Fibroblast of mammary gland (primary cell): ENCODE measurements at regions not wholly inside any gene's neighbourhood (a gene's known extent, or its start where the extent isn't known, plus 50 kb on each side); places are given as distances from the start of the nearest gene placed in this dataset.

ENCODE experiments used
- DNase-seq: peaks from one replicate; pipeline ENCODE4 v3.0.0-alpha.2; 2010; ENCODE audit warnings: low read depth
- H3K4me3 ChIP-seq: 2 replicates; pipeline ENCODE4 v1.5.1; 2011; ENCODE audit warnings: low read depth, mild to moderate bottlenecking, low read length, moderate library complexity; ENCODE audit not compliant: control insufficient read depth
- CTCF ChIP-seq: conservative IDR thresholded peaks from 2 replicates; pipeline ENCODE4 v1.5.1; 2011; ENCODE audit warnings: low read depth, low read length, inconsistent platforms; ENCODE audit not compliant: control insufficient read depth, insufficient read depth

DNA sequence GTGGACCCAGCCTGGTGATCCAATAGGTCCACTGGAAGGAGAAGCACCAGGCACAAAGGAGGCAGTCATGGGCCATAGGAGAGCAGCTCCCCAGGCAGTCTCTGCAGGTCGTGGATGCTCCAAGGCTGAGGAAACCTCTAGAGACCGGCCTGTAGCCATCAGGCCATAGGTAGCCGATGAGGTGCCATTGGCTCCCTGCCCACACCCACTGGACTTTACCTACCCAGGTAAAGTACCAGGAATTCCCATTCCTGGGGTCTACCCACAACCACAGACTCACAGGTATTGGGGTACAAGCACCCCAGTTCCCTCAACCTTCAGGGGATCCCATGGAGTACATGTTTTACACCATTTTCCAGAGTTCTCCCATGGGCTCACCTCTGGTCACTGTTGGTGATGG is 188.0 kb upstream of the TCERG1L start:
- no peak for TF ChIP-seq CTCF

GRCh38 chr10:131500181-131500580 is 188.7 kb upstream of the TCERG1L start:
- TF ChIP-seq CTCF = no peak
- no peak for DNase-seq
- no peak overlapping the region for H3K4me3 ChIP-seq

More for the DNA sequence above, 188.0 kb upstream of the TCERG1L start:
- DNase-seq = no peak
- no peak overlapping the region for H3K4me3 ChIP-seq

- no peak for DNase-seq
- no peak for TF ChIP-seq CTCF
- H3K4me3 ChIP-seq = no peak overlapping the region
Observed at GRCh38 chr10:131500892-131501291, 189.4 kb upstream of the TCERG1L start.

DNA sequence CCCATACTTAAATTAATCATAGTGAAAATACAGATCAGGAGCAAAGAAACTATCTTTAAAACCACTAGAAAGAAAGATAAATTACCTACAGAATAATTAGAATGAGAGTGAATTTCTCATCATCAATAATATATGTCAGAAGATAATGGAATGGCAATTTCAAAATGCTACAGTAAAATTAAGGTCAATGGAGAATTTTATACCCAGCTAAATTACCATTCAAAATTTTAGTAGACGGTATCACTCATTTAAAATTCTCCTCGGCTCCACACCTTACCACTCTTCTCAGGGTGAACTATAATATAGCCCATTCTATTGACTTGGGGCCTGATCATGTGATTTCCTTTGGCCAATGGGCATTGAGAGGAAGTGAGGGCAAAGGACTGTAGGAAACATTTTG is 192.5 kb upstream of the TCERG1L start:
- H3K4me3 ChIP-seq = no peak overlapping the region
- DNase-seq = no peak
- no peak for TF ChIP-seq CTCF

DNA sequence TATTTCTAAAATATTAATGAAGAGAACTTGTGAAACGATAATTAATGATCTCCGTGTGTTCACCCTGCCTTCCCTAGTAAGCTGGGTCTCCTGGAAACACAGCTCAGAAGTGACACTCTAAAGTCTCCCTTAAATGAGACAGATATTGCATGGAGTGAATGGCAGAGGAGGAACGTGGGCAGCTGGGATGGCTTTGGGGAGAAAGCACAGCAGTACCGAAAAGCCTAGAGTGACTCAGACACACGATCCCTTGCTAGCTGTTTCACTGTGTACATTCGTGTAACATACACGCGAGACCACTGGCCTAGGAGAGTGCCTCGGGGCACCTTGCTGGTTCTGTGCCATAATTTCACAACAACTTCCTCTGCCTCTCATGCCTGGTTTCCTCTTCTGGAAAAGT is 199.9 kb upstream of the TCERG1L start:
- no peak for TF ChIP-seq CTCF
- H3K4me3 ChIP-seq = no peak overlapping the region
- DNase-seq = no peak

- H3K4me3 ChIP-seq = no peak overlapping the region
- TF ChIP-seq CTCF = no peak
- DNase-seq = no peak
Observed at GRCh38 chr10:131512852-131513251, 201.3 kb upstream of the TCERG1L start.

- no peak for DNase-seq
- no peak overlapping the region for H3K4me3 ChIP-seq
- TF ChIP-seq CTCF = no peak
Observed at GRCh38 chr10:131513445-131513844, 201.9 kb upstream of the TCERG1L start.
